ENCODE measurements at regions not wholly inside any gene's neighbourhood (a gene's known extent, or its start where the extent isn't known, plus 50 kb on each side); places are given as distances from the start of the nearest gene placed in this dataset.
A peak's percentile ranks its signal among the peaks of the same experiment; 100 is the strongest.

- H3K4me1 ChIP-seq (ENCODE audit: insufficient read depth, low read length): no peaks in the 10 kb centered on the region
- no peaks in the 10 kb centered on the region for H3K27me3 ChIP-seq (ENCODE audit: insufficient read depth, low read length, poor library complexity, severe bottlenecking)
- H3K27ac ChIP-seq (ENCODE audit: low read depth, low read length): no peak overlapping the region
- H3K27me3 Mint-ChIP-seq: peaks cover 7 to 47% of the 10 kb centered on the region in 2 donors
- no peaks in the 10 kb centered on the region for H3K4me1 Mint-ChIP-seq
- ChIA-PET CTCF (interaction anchor here (1.1 kb wide), 1 partner anchor 22 kb away, joined by 3 read pairs; no protein-coding TSS in a partner anchor), POLR2A (no interaction called here)
- DNase-seq: no peak
- no peaks in the 10 kb centered on the region for H3K9me3 ChIP-seq (ENCODE audit: low read length)
- H3K36me3 ChIP-seq (ENCODE audit: insufficient read depth, low read length): no peaks in the 10 kb centered on the region
- H3K4me3 Mint-ChIP-seq: no peak overlapping the region
- H3K9me3 Mint-ChIP-seq: no peaks in the 10 kb centered on the region
- no peak overlapping the region for H3K4me3 ChIP-seq (ENCODE audit: low read length)
- H3K27ac Mint-ChIP-seq: no peak overlapping the region
- H3K36me3 Mint-ChIP-seq: no peaks in the 10 kb centered on the region
These were observed 165.8 kb downstream of the RPIA start for GRCh38 chr2:88857274-88857741.

- Histone ChIP-seq H3K4me1 (ENCODE audit: insufficient read depth, low read length) (no peaks in the 10 kb centered on the region), H3K36me3 (ENCODE audit: insufficient read depth, low read length) (no peaks in the 10 kb centered on the region), H3K9me3 (ENCODE audit: low read length) (no peaks in the 10 kb centered on the region), H3K4me3 (ENCODE audit: low read length) (no peak overlapping the region), H3K27me3 (ENCODE audit: insufficient read depth, low read length, poor library complexity, severe bottlenecking) (no peaks in the 10 kb centered on the region), H3K27ac (ENCODE audit: low read depth, low read length) (no peak overlapping the region)
- DNase-seq: no peak
- Mint-ChIP-seq H3K27me3 (peaks cover 7 to 42% of the 10 kb centered on the region in 2 donors), H3K4me1 (no peaks in the 10 kb centered on the region), H3K27ac (no peak overlapping the region), H3K9me3 (no peaks in the 10 kb centered on the region), H3K36me3 (no peaks in the 10 kb centered on the region), H3K4me3 (no peak overlapping the region)
- CTCF ChIA-PET: interaction anchor here (1.1 kb wide), 1 partner anchor 22 kb away, joined by 3 read pairs; no protein-coding TSS in a partner anchor
- POLR2A ChIA-PET: no interaction called here
These were observed 166.5 kb downstream of the RPIA start for GRCh38 chr2:88857951-88858411.

GRCh38 chr2:88859461-88859860 lies 168.0 kb downstream of the RPIA start:
- Mint-ChIP-seq H3K9me3 (no peaks in the 10 kb centered on the region), H3K36me3 (no peaks in the 10 kb centered on the region), H3K4me1 (no peaks in the 10 kb centered on the region), H3K27me3 (peaks cover 12 to 48% of the 10 kb centered on the region in 2 donors), H3K4me3 (no peak overlapping the region), H3K27ac (no peak overlapping the region)
- H3K9me3 ChIP-seq (ENCODE audit: low read length): no peaks in the 10 kb centered on the region
- H3K27me3 ChIP-seq (ENCODE audit: insufficient read depth, low read length, poor library complexity, severe bottlenecking): peaks cover 6% of the 10 kb centered on the region
- no peak overlapping the region for H3K27ac ChIP-seq (ENCODE audit: low read depth, low read length)
- no peak for DNase-seq
- CTCF ChIA-PET: no interaction called here
- POLR2A ChIA-PET: no interaction called here
- H3K36me3 ChIP-seq (ENCODE audit: insufficient read depth, low read length): no peaks in the 10 kb centered on the region
- H3K4me1 ChIP-seq (ENCODE audit: insufficient read depth, low read length): no peaks in the 10 kb centered on the region
- no peak overlapping the region for H3K4me3 ChIP-seq (ENCODE audit: low read length)

- Mint-ChIP-seq H3K36me3 (no peaks in the 10 kb centered on the region), H3K9me3 (no peaks in the 10 kb centered on the region), H3K4me1 (no peaks in the 10 kb centered on the region), H3K27ac (no peak overlapping the region), H3K4me3 (no peak overlapping the region), H3K27me3 (peaks cover 12 to 46% of the 10 kb centered on the region in 2 donors)
- ChIA-PET CTCF (interaction anchor here (1.2 kb wide), 1 partner anchor 20 kb away, joined by 5 read pairs; no protein-coding TSS in a partner anchor), POLR2A (no interaction called here)
- H3K27ac ChIP-seq (ENCODE audit: low read depth, low read length): no peak overlapping the region
- no peak for DNase-seq
- peaks cover 6% of the 10 kb centered on the region for H3K27me3 ChIP-seq (ENCODE audit: insufficient read depth, low read length, poor library complexity, severe bottlenecking)
- H3K4me3 ChIP-seq (ENCODE audit: low read length): no peak overlapping the region
- H3K36me3 ChIP-seq (ENCODE audit: insufficient read depth, low read length): no peaks in the 10 kb centered on the region
- H3K9me3 ChIP-seq (ENCODE audit: low read length): no peaks in the 10 kb centered on the region
- no peaks in the 10 kb centered on the region for H3K4me1 ChIP-seq (ENCODE audit: insufficient read depth, low read length)
These were observed 169.1 kb downstream of the RPIA start for GRCh38 chr2:88860421-88861075.

- ChIA-PET CTCF (interaction anchor here (1.7 kb wide), 1 partner anchor 15 kb away, joined by 5 read pairs; no protein-coding TSS in a partner anchor), POLR2A (no interaction called here)
- peaks cover 20 to 37% of the 10 kb centered on the region in 2 donors for H3K27me3 Mint-ChIP-seq
- H3K27ac ChIP-seq (ENCODE audit: low read depth, low read length): no peak overlapping the region
- H3K27me3 ChIP-seq (ENCODE audit: insufficient read depth, low read length, poor library complexity, severe bottlenecking): peaks cover 6% of the 10 kb centered on the region
- no peak overlapping the region for H3K4me3 Mint-ChIP-seq
- H3K36me3 Mint-ChIP-seq: no peaks in the 10 kb centered on the region
- no peaks in the 10 kb centered on the region for H3K4me1 ChIP-seq (ENCODE audit: insufficient read depth, low read length)
- DNase-seq: no peak
- H3K36me3 ChIP-seq (ENCODE audit: insufficient read depth, low read length): no peaks in the 10 kb centered on the region
- H3K9me3 Mint-ChIP-seq: no peaks in the 10 kb centered on the region
- no peak overlapping the region for H3K4me3 ChIP-seq (ENCODE audit: low read length)
- H3K27ac Mint-ChIP-seq: no peak overlapping the region
- peaks cover 0 to 10% (median 0%) of the 10 kb centered on the region in 3 donors for H3K4me1 Mint-ChIP-seq
- H3K9me3 ChIP-seq (ENCODE audit: low read length): no peaks in the 10 kb centered on the region
These were observed 174.4 kb downstream of the RPIA start for GRCh38 chr2:88865801-88866371.

- no peaks in the 10 kb centered on the region for H3K9me3 Mint-ChIP-seq
- H3K27me3 Mint-ChIP-seq: peaks cover 14 to 37% of the 10 kb centered on the region in 2 donors
- Histone ChIP-seq H3K9me3 (ENCODE audit: low read length) (no peaks in the 10 kb centered on the region), H3K36me3 (ENCODE audit: insufficient read depth, low read length) (no peaks in the 10 kb centered on the region), H3K4me1 (ENCODE audit: insufficient read depth, low read length) (no peaks in the 10 kb centered on the region), H3K4me3 (ENCODE audit: low read length) (no peak overlapping the region), H3K27ac (ENCODE audit: low read depth, low read length) (no peak overlapping the region), H3K27me3 (ENCODE audit: insufficient read depth, low read length, poor library complexity, severe bottlenecking) (peaks cover 6% of the 10 kb centered on the region)
- ChIA-PET CTCF (no interaction called here), POLR2A (no interaction called here)
- no peak overlapping the region for H3K27ac Mint-ChIP-seq
- H3K4me1 Mint-ChIP-seq: peaks cover 0 to 10% (median 0%) of the 10 kb centered on the region in 3 donors
- no peak overlapping the region for H3K4me3 Mint-ChIP-seq
- no peaks in the 10 kb centered on the region for H3K36me3 Mint-ChIP-seq
- DNase-seq: no peak
These were observed 175.3 kb downstream of the RPIA start for GRCh38 chr2:88866756-88867155.

GRCh38 chr2:88868861-88869260 lies 177.4 kb downstream of the RPIA start:
- no peak overlapping the region for H3K4me3 ChIP-seq (ENCODE audit: low read length)
- DNase-seq: no peak
- ChIA-PET CTCF (no interaction called here), POLR2A (no interaction called here)
- Mint-ChIP-seq H3K4me1 (peaks cover 0 to 10% (median 0%) of the 10 kb centered on the region in 3 donors), H3K36me3 (no peaks in the 10 kb centered on the region), H3K27ac (no peak overlapping the region), H3K9me3 (no peaks in the 10 kb centered on the region), H3K4me3 (no peak overlapping the region), H3K27me3 (peaks cover 15 to 42% of the 10 kb centered on the region in 2 donors)
- no peak overlapping the region for H3K27ac ChIP-seq (ENCODE audit: low read depth, low read length)
- no peaks in the 10 kb centered on the region for H3K4me1 ChIP-seq (ENCODE audit: insufficient read depth, low read length)
- no peaks in the 10 kb centered on the region for H3K9me3 ChIP-seq (ENCODE audit: low read length)
- no peaks in the 10 kb centered on the region for H3K36me3 ChIP-seq (ENCODE audit: insufficient read depth, low read length)
- H3K27me3 ChIP-seq (ENCODE audit: insufficient read depth, low read length, poor library complexity, severe bottlenecking): peaks cover 2% of the 10 kb centered on the region

- Mint-ChIP-seq H3K4me3 (no peak overlapping the region), H3K36me3 (no peaks in the 10 kb centered on the region), H3K4me1 (peaks cover 0 to 10% (median 0%) of the 10 kb centered on the region in 3 donors), H3K9me3 (no peaks in the 10 kb centered on the region), H3K27me3 (peaks cover 12 to 35% of the 10 kb centered on the region in 2 donors), H3K27ac (peak overlapping the region in 1 of 8 donors; percentile 72)
- POLR2A ChIA-PET: no interaction called here
- Histone ChIP-seq H3K27ac (ENCODE audit: low read depth, low read length) (no peak overlapping the region), H3K27me3 (ENCODE audit: insufficient read depth, low read length, poor library complexity, severe bottlenecking) (no peaks in the 10 kb centered on the region), H3K9me3 (ENCODE audit: low read length) (no peaks in the 10 kb centered on the region), H3K36me3 (ENCODE audit: insufficient read depth, low read length) (no peaks in the 10 kb centered on the region), H3K4me1 (ENCODE audit: insufficient read depth, low read length) (no peaks in the 10 kb centered on the region), H3K4me3 (ENCODE audit: low read length) (no peak overlapping the region)
- no peak for DNase-seq
- CTCF ChIA-PET: interaction anchor here (0.9 kb wide), 1 partner anchor 10 kb away, joined by 3 read pairs; no protein-coding TSS in a partner anchor
These were observed 178.9 kb downstream of the RPIA start for GRCh38 chr2:88870267-88870839.
